Neural crest cell (in vitro differentiated cells): ENCODE measurements at regions not wholly inside any gene's neighbourhood (a gene's known extent, or its start where the extent isn't known, plus 50 kb on each side); places are given as distances from the start of the nearest gene placed in this dataset.

Source experiments
- DNase-seq: peaks from one replicate; pipeline ENCODE4 v3.0.0; 2021; ENCODE audit warnings: low read depth, mixed read lengths, low spot score
- H3K27ac Mint-ChIP-seq: one replicate; pipeline ENCODE4 v1.8.0; 2021; ENCODE audit warnings: mild to moderate bottlenecking, mixed read lengths; ENCODE audit not compliant: unreplicated experiment
- H3K27me3 Mint-ChIP-seq: 2 replicates; pipeline ENCODE4 v1.8.0; 2021; ENCODE audit warnings: low read depth, mild to moderate bottlenecking, mixed read lengths
- H3K36me3 Mint-ChIP-seq: 2 replicates; pipeline ENCODE4 v1.8.0; 2021; ENCODE audit warnings: low read depth, mild to moderate bottlenecking, mixed read lengths
- H3K4me1 Mint-ChIP-seq: 2 replicates; pipeline ENCODE4 v1.8.0; 2021; ENCODE audit warnings: mixed read lengths
- H3K4me3 Mint-ChIP-seq: one replicate; pipeline ENCODE4 v1.8.0; 2021; ENCODE audit warnings: mild to moderate bottlenecking, mixed read lengths
- H3K9me3 Mint-ChIP-seq: 2 replicates; pipeline ENCODE4 v1.8.0; 2021; ENCODE audit warnings: mixed read lengths
- CTCF ChIP-seq: fragments of 200-600 bp; sonication (generic); conservative IDR thresholded peaks from 2 replicates; pipeline ENCODE4 v1.5.0; 2021; ENCODE audit warnings: antibody characterized with exemption, mild to moderate bottlenecking

- Mint-ChIP-seq H3K36me3 (no peaks in the 10 kb centered on the region), H3K27me3 (peaks cover 23% of the 10 kb centered on the region), H3K4me1 (peaks cover 13% of the 10 kb centered on the region), H3K9me3 (peaks cover 7% of the 10 kb centered on the region), H3K27ac (no peak overlapping the region), H3K4me3 (no peak overlapping the region)
- no peak for DNase-seq
- TF ChIP-seq CTCF = no peak
Measured at GRCh38 chr1:70899735-70900134, 147.9 kb downstream of the PTGER3 start.

GRCh38 chr1:70902211-70902610 is 145.4 kb downstream of the PTGER3 start:
- DNase-seq = no peak
- H3K36me3 Mint-ChIP-seq = no peaks in the 10 kb centered on the region
- H3K9me3 Mint-ChIP-seq = peaks cover 7% of the 10 kb centered on the region
- H3K27ac Mint-ChIP-seq = no peak overlapping the region
- peaks cover 9% of the 10 kb centered on the region for H3K4me1 Mint-ChIP-seq
- H3K4me3 Mint-ChIP-seq = no peak overlapping the region
- peaks cover 12% of the 10 kb centered on the region for H3K27me3 Mint-ChIP-seq
- no peak for TF ChIP-seq CTCF

GRCh38 chr1:70906800-70907199 is 140.8 kb downstream of the PTGER3 start:
- peaks cover 7% of the 10 kb centered on the region for H3K9me3 Mint-ChIP-seq
- H3K4me3 Mint-ChIP-seq = no peak overlapping the region
- DNase-seq = no peak
- TF ChIP-seq CTCF = no peak
- H3K27ac Mint-ChIP-seq = no peak overlapping the region
- no peaks in the 10 kb centered on the region for H3K27me3 Mint-ChIP-seq
- no peaks in the 10 kb centered on the region for H3K4me1 Mint-ChIP-seq
- no peaks in the 10 kb centered on the region for H3K36me3 Mint-ChIP-seq

DNA sequence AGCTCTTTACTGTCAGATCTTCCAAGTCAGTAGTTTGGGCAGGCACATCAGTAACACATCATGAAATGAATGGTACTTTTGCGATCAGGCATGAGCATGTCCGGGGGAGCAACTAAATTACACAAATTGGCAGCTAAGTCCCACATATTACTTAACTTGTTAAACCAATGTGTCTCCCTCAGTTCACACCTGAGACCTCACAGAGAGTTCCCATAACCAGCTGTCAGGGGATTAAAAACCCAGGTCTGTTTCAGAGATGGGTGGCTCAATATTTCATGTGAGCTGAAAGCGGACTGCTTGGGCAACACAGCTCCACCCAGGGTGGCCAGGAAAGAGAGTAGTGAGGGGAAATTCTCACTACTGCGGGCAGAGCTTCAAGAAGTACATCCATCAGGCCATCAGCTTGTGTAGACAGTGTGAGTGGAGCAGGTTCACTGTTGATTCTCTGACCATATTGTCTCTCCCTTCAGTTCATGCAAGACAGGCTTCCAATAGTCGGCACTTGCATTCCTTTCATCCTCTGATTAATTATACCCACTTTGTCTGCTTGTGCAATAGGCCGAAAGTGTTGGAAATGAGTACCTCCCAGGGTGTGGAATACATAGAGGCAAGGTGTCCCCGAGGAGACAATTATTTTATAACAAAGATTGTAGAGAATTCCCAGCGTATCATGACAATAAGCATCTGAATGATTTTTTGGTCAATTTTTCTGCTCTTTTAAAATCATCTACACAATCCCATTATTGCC is 139.9 kb downstream of the PTGER3 start:
- no peak for DNase-seq
- Mint-ChIP-seq H3K36me3 (no peaks in the 10 kb centered on the region), H3K27me3 (no peaks in the 10 kb centered on the region), H3K27ac (no peak overlapping the region), H3K9me3 (peaks cover 4% of the 10 kb centered on the region), H3K4me1 (no peaks in the 10 kb centered on the region), H3K4me3 (no peak overlapping the region)
- TF ChIP-seq CTCF = no peak

- no peaks in the 10 kb centered on the region for H3K4me1 Mint-ChIP-seq
Measured at GRCh38 chr1:70909262-70909822, 138.3 kb downstream of the PTGER3 start.

More at GRCh38 chr1:70909262-70909822, 138.3 kb downstream of the PTGER3 start:
- H3K9me3 Mint-ChIP-seq = no peaks in the 10 kb centered on the region
- DNase-seq = no peak
- TF ChIP-seq CTCF = no peak
- H3K4me3 Mint-ChIP-seq = no peak overlapping the region
- no peaks in the 10 kb centered on the region for H3K36me3 Mint-ChIP-seq
- H3K27ac Mint-ChIP-seq = no peak overlapping the region
- H3K27me3 Mint-ChIP-seq = no peaks in the 10 kb centered on the region
